ENCODE measurements at regions not wholly inside any gene's neighbourhood (a gene's known extent, or its start where the extent isn't known, plus 50 kb on each side); places are given as distances from the start of the nearest gene placed in this dataset.

GRCh38 chr7:124566583-124566982 is 199.0 kb downstream of the GPR37 start:
- no peak for DNase-seq
- Mint-ChIP-seq H3K27me3 (ENCODE audit: insufficient read depth, unreplicated experiment) (no peaks in the 10 kb centered on the region), H3K27ac (ENCODE audit: unreplicated experiment) (no peak overlapping the region), H3K4me3 (ENCODE audit: unreplicated experiment) (no peak overlapping the region), H3K9me3 (ENCODE audit: unreplicated experiment) (no peaks in the 10 kb centered on the region), H3K36me3 (ENCODE audit: insufficient read depth, unreplicated experiment) (no peaks in the 10 kb centered on the region), H3K4me1 (ENCODE audit: low read depth, unreplicated experiment) (no peaks in the 10 kb centered on the region)
- ChIA-PET POLR2A (no interaction called here), CTCF (no interaction called here)
- no TSS peak for BruUV-seq (replicated peaks)
- Histone ChIP-seq H3K4me3 (ENCODE audit: low read depth, low read length) (no peak overlapping the region), H3K36me3 (ENCODE audit: control insufficient read depth, insufficient read depth, low read length) (no peaks in the 10 kb centered on the region), H3K4me1 (no peaks in the 10 kb centered on the region), H3K27me3 (replicated peaks; ENCODE audit: control insufficient read depth, insufficient read depth, low read length) (no peaks in the 10 kb centered on the region), H3K9me3 (no peaks in the 10 kb centered on the region)
- TF ChIP-seq CTCF (IDR thresholded peaks at IDR 0.05; ENCODE audit: insufficient read depth in 1 of 2, low read depth in 1 of 2, low read length in 1 of 2, severe bottlenecking in 1 of 2, unreplicated experiment in 1 of 2), result no peak
- intact Hi-C loops (cut with micrococcal nuclease; ENCODE audit: unreplicated experiment), result no loop called here

- Mint-ChIP-seq H3K36me3 (ENCODE audit: insufficient read depth, unreplicated experiment) (no peaks in the 10 kb centered on the region), H3K4me1 (ENCODE audit: low read depth, unreplicated experiment) (no peaks in the 10 kb centered on the region), H3K27ac (ENCODE audit: unreplicated experiment) (no peak overlapping the region), H3K9me3 (ENCODE audit: unreplicated experiment) (no peaks in the 10 kb centered on the region), H3K4me3 (ENCODE audit: unreplicated experiment) (no peak overlapping the region), H3K27me3 (ENCODE audit: insufficient read depth, unreplicated experiment) (peaks cover 4% of the 10 kb centered on the region)
- TF ChIP-seq CTCF (IDR thresholded peaks at IDR 0.05; ENCODE audit: insufficient read depth in 1 of 2, low read depth in 1 of 2, low read length in 1 of 2, severe bottlenecking in 1 of 2, unreplicated experiment in 1 of 2), result no peak
- ChIA-PET POLR2A (no interaction called here), CTCF (no interaction called here)
- no TSS peak for BruUV-seq (replicated peaks)
- Histone ChIP-seq H3K9me3 (no peaks in the 10 kb centered on the region), H3K4me3 (ENCODE audit: low read depth, low read length) (no peak overlapping the region), H3K4me1 (no peaks in the 10 kb centered on the region), H3K27me3 (replicated peaks; ENCODE audit: control insufficient read depth, insufficient read depth, low read length) (no peaks in the 10 kb centered on the region), H3K36me3 (ENCODE audit: control insufficient read depth, insufficient read depth, low read length) (no peaks in the 10 kb centered on the region)
- no peak for DNase-seq
- intact Hi-C loops (cut with micrococcal nuclease; ENCODE audit: unreplicated experiment), result no loop called here
These were observed 208.0 kb downstream of the GPR37 start for GRCh38 chr7:124557587-124557986.

- Mint-ChIP-seq H3K4me1 (ENCODE audit: low read depth, unreplicated experiment) (no peaks in the 10 kb centered on the region), H3K9me3 (ENCODE audit: unreplicated experiment) (no peaks in the 10 kb centered on the region), H3K27ac (ENCODE audit: unreplicated experiment) (no peak overlapping the region), H3K4me3 (ENCODE audit: unreplicated experiment) (no peak overlapping the region), H3K36me3 (ENCODE audit: insufficient read depth, unreplicated experiment) (no peaks in the 10 kb centered on the region), H3K27me3 (ENCODE audit: insufficient read depth, unreplicated experiment) (peaks cover 4% of the 10 kb centered on the region)
- Histone ChIP-seq H3K4me3 (ENCODE audit: low read depth, low read length) (no peak overlapping the region), H3K4me1 (no peaks in the 10 kb centered on the region), H3K27me3 (replicated peaks; ENCODE audit: control insufficient read depth, insufficient read depth, low read length) (no peaks in the 10 kb centered on the region), H3K36me3 (ENCODE audit: control insufficient read depth, insufficient read depth, low read length) (no peaks in the 10 kb centered on the region), H3K9me3 (no peaks in the 10 kb centered on the region)
- no peak for TF ChIP-seq CTCF (IDR thresholded peaks at IDR 0.05; ENCODE audit: insufficient read depth in 1 of 2, low read depth in 1 of 2, low read length in 1 of 2, severe bottlenecking in 1 of 2, unreplicated experiment in 1 of 2)
- CTCF ChIA-PET, result no interaction called here
- no TSS peak for BruUV-seq (replicated peaks)
- intact Hi-C loops (cut with micrococcal nuclease; ENCODE audit: unreplicated experiment), result no loop called here
- POLR2A ChIA-PET, result no interaction called here
- DNase-seq, result no peak
These were observed 208.5 kb downstream of the GPR37 start for GRCh38 chr7:124557101-124557500.

Data from Caco-2 (cell line).